GM18861 (cell line): ENCODE measurements at regions not wholly inside any gene's neighbourhood (a gene's known extent, or its start where the extent isn't known, plus 50 kb on each side); places are given as distances from the start of the nearest gene placed in this dataset.

Experiments
- ATAC-seq: cut with Tn5 transposase; IDR thresholded peaks from one replicate; pipeline ENCODE4 v1.9.1; 2021; ENCODE audit not compliant: unreplicated experiment

- ATAC-seq = no peak
These were observed 360.1 kb downstream of the LPIN1 start for GRCh38 chr2:12106440-12107080.

- no peak for ATAC-seq
These were observed 360.9 kb downstream of the LPIN1 start for GRCh38 chr2:12107321-12107720.

- no peak for ATAC-seq
These were observed 361.5 kb downstream of the LPIN1 start for GRCh38 chr2:12107939-12108338.

- ATAC-seq = no peak
These were observed 363.1 kb downstream of the LPIN1 start for GRCh38 chr2:12109363-12110017.

GRCh38 chr2:12110074-12110473 lies 363.6 kb downstream of the LPIN1 start:
- ATAC-seq = no peak

DNA sequence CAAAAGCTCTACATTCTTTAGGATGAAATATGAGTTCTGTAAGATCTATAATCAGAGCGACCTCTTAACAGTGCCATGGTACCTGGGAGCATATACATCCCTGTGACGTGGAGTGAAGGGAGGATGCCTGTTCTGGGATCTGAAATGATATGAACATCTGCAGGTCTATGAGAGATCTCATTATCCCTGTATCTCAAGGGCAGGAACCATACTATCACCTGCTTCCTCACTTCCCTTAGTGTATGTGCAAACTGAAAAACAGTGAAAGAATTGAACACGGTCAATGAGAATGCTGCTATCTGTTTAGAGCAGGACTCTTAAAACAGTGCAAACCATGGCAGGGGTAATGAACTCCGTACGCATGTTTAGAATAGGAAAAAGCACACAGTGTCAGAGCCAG lies 364.0 kb downstream of the LPIN1 start:
- ATAC-seq = no peak

DNA sequence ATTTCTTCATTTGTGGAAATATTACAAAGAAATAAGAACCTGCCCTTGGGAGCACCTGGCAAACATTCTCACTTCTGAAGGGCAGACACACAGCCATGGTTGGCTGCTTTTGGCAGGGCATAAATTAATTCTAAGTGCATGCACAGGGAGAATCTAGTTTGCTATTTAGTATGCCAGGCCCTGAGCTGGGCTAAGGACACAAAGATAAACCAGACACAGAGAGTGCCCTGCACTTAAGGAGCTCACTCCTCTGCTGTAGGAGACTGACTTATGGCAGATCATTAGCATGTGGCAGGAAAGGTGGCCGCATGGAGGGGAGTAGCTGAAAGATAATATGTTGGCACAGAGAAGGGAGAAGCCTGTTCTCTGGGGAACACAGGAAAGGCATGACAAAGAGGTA lies 367.0 kb downstream of the LPIN1 start:
- ATAC-seq = no peak

GRCh38 chr2:12114816-12115215 lies 368.4 kb downstream of the LPIN1 start:
- no peak for ATAC-seq

GRCh38 chr2:12116228-12116750 lies 369.9 kb downstream of the LPIN1 start:
- no peak for ATAC-seq

DNA sequence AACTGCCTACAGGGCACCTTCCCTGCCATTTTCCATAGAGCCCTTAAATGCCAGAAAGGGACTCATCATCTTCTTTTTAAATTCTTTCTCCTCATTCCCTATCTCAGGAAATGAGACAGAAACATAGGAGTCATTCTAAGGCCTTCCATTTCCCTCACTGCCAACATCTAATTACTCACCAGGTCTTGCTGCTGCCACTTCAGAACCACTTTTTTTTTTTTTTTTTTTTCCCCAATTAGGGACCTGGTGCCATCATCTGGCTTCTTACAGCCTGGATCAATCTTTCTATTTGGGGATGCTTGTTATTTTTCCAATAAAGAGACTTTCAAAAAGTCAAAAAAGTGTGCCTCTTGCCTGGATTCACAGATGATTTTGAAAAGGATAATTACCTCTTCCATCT lies 373.4 kb downstream of the LPIN1 start:
- no peak for ATAC-seq

DNA sequence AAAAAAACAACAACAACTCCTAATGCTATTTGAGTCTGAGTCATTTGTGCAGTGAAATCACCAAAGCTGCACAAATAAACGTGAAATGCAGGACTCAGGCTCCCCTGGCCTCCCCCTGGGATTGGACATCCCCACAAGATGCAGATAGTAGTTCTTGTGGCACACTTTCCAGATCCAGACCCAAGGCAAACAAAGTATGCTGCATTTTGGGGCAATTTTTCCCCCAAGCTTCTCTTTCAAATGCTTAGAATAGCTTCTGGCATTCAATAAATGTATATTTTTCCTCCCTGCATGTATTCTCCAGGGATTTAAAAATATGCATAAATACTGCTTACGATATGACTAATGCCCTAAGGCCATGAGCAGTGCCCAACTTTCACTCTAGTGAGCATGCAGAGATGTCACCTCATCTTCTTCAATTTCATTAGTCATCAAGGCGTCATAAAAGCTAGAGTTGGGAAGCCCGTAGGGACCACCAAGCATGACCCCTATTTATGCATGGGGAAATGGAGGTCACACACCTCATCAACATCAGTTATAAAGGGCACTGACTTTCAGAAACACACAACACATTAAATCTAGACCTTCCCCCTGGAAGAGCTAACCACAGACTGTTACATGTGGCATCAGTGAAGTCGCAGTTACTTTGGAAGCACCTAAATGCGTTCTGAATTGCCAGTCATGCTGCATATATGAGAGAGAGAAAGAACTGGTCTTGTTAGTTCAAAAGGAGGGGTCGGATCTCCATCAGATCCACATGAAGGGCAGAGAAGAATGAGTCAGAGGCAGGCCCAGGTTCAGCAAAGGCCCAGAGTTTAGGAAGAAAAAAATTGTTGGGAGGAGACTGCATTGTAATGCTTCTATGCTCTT lies 374.1 kb downstream of the LPIN1 start:
- no peak for ATAC-seq

- no peak for ATAC-seq
These were observed 378.4 kb downstream of the LPIN1 start for GRCh38 chr2:12124790-12125189.

GRCh38 chr2:12126318-12126717 lies 379.9 kb downstream of the LPIN1 start:
- no peak for ATAC-seq

GRCh38 chr2:12127638-12128037 lies 381.2 kb downstream of the LPIN1 start:
- ATAC-seq = peak; percentile 63

DNA sequence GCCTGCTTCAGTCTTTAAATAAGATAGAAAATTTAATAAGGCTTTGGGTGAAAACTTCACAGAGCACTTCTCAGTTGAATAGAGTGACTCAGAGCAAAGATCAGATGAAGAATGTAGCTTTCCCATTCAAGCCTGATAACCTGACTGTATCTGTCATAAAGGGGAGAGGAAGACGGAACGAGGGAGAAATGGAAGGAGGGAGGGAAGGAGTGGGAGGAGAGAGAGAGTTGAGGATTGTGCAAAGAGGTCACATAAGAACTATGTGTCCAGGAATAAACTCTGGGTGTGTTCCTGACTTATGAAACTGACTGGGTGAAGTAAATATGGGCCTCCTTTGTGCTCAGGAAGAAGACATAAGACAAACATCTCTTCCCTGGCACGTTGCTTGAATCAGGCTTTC lies 385.5 kb downstream of the LPIN1 start:
- ATAC-seq = no peak

DNA sequence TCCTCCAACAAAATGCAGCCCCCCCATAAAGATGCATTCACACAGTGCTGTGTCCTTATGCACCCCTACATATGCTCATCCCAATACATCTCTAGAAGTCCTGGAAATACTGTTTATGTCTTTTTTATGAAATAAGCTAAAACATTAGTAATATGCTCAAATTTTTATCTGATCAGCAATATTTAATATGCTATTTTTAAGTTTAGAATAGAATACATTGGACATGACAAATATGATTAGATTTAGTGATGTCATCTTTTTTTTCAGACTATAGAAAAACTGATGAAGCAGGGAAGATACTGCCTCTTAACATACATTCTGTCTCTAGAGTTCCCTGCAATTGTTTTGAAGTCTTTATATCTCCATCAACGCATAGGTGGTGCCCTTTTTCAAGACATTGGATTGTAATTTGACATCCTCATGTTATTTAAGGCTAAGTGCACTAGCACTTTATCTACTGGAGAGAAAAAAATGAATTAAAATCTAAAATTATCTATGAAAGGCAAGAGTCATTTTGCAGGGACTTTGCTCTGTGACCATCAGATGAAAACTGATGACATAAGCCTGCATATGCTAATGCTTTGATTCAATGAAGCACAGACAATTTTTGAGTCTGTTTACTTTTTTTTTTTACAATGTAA lies 395.3 kb downstream of the LPIN1 start:
- ATAC-seq = no peak

DNA sequence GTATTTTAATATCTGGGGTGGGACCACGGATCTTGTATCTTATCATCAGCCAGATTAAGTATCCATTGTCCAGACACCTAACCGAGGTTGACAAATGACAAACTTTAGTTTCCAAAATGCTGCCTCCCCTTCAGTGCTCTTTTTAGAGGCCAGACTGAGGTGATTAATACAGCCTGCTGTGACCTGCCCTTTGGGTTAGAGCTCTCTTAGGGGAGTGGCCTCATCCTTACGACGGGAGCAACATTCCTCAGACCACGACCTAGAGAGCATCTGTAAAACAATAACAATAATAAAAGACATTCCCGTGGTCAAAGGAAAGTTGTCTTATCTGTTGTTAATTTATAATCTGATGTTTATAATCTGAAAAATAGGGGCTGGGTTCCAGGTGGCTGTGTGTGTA lies 405.3 kb downstream of the LPIN1 start:
- ATAC-seq = no peak

DNA sequence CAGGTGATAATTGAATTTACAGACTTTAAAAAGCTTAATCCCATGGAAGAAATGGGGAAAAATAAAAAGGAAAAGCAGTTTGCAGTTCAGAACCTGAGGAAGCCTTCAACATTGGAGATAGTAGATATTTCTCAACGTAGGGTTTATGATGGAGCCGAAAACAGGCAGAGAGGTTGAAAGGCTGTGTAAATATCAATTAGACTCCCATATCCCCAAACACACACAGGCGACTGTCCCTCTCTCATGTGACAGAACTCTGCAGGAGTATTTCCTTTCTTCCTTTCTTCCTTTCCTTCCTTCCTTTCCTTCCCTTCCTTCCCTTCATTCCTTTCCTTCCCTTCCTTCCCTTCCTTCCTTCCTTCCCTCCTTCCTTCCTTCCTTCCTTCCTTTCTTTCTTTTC lies 406.5 kb downstream of the LPIN1 start:
- no peak for ATAC-seq

DNA sequence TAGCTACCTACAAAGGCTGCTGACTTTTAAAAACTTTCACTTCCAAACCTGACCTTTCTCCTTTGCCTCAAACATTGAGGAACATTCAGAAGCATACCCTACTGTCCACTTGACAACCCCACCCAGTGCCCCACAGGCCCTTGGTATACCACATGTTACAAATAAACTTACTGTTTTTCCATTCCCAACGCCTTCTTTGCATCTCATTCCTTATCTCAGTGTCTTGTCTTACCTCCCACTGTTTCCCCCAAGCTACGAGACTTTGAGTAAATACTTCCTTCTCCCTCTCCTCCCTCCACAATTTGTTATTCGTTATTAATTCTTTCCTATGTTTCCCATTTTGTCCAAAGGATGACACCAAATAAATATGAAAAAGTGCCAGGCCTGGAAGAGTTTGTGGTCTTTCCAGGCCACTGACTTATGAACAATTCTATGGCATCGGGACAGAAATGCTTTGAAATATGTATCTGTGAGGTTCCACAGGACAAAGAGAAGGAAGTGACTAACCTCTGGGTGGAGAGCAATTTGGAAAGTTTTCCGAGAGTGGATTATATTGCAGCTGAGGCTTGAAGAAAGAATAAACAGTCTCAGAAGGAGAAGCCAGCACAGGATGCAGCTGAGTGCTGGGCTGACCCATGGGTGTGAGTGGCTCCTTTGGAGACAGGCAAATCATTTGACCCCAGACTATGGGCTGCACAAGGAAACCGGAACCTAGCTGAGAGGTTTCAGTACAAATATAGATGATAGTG lies 409.0 kb downstream of the LPIN1 start:
- no peak for ATAC-seq

DNA sequence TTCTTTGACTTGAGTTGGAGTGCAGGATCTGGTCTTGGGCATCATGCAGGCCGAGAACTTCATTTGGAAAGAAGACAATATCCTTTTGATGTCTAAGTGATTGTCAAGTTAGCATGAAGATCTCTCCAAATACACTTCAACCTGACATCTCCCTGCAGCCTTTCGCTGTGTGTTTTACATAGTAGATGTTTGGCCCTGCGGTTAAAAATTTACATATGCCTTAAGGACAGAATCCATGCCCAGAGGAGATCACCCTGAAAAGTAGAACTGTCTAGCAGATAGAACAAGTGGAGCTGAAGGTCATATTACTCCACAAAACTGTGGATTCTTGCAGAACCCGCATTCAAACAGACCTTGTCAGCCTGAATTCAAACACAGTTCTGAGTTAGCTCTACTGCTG lies 409.9 kb downstream of the LPIN1 start:
- no peak for ATAC-seq

DNA sequence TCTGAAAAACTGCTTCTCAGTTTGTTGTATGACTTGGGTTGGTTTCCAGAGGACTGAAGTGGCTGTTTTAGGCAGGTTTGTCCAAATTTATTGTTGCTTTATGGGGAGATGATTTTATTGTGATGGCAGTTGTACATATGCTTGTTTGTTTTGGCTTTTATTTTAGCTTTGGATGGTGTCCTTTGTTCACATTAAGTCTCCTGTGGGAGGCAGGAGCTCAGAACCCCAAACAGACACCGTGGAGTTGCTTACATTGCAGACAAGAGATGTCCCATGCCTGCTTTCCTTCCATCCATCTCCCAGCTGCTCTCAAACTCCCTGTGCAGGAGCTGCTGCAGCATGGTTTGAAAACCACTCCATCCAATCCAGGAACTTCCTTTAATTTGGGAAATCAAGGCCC lies 414.7 kb downstream of the LPIN1 start:
- ATAC-seq = no peak
